Activated CD8-positive, alpha-beta T cell treated with anti-CD3 and anti-CD28 coated beads for 36 hours (primary cell): ENCODE measurements at regions not wholly inside any gene's neighbourhood (a gene's known extent, or its start where the extent isn't known, plus 50 kb on each side); places are given as distances from the start of the nearest gene placed in this dataset.
A peak's percentile ranks its signal among the peaks of the same experiment; 100 is the strongest.
"Not testable (repeated sequence)": the region's sequence is repeated elsewhere in the genome, so short reads cannot be mapped to it uniquely, and the experiment has no call there.

Source experiments
- ATAC-seq: fragments of 200-7000 bp; cut with Tn5 transposase; one replicate; pipeline ENCODE4 v1.10.0; 2021; ENCODE audit warnings: mild to moderate bottlenecking, moderate library complexity
- CTCF ChIA-PET: fragments of 350-600 bp; sonication (Branson Sonifier 250); formaldehyde crosslinking; loops from one replicate; lab custom pipeline; 2021; ENCODE audit warnings: antibody characterized with exemption; lab: Charles Lee
- POLR2A ChIA-PET: fragments of 350-600 bp; sonication (Branson Sonifier 250); formaldehyde crosslinking; loops from one replicate; lab custom pipeline; 2021; ENCODE audit warnings: antibody characterized with exemption; lab: Charles Lee
- DNase-seq: peaks from one replicate; pipeline ENCODE4 v3.0.0-alpha.2; 2020
- H3K27ac Mint-ChIP-seq: one replicate; pipeline ENCODE4 v1.8.0; 2021; ENCODE audit warnings: mild to moderate bottlenecking, mixed read lengths
- H3K27me3 Mint-ChIP-seq: one replicate; pipeline ENCODE4 v1.8.0; 2021; ENCODE audit warnings: mixed read lengths
- H3K36me3 Mint-ChIP-seq: one replicate; pipeline ENCODE4 v1.8.0; 2021; ENCODE audit warnings: low read depth, mixed read lengths
- H3K4me1 Mint-ChIP-seq: one replicate; pipeline ENCODE4 v1.8.0; 2021; ENCODE audit warnings: low read depth, mixed read lengths
- H3K4me3 Mint-ChIP-seq: one replicate; pipeline ENCODE4 v1.8.0; 2021; ENCODE audit warnings: mild to moderate bottlenecking, moderate library complexity, mixed read lengths
- H3K9me3 Mint-ChIP-seq: one replicate; pipeline ENCODE4 v1.8.0; 2021; ENCODE audit warnings: mixed read lengths
- intact Hi-C: fragments of 100-400 bp; cut with micrococcal nuclease; formaldehyde crosslinking; loops from one replicate; pipeline ENCODE4 v1.10.0; 2022
- TF ChIP-seq, protein P1 (sequence below): fragments of 200-600 bp; IDR thresholded peaks from one replicate; pipeline ENCODE4 v1.8.0; 2022; ENCODE audit warnings: antibody characterized with exemption, mild to moderate bottlenecking

DNA sequence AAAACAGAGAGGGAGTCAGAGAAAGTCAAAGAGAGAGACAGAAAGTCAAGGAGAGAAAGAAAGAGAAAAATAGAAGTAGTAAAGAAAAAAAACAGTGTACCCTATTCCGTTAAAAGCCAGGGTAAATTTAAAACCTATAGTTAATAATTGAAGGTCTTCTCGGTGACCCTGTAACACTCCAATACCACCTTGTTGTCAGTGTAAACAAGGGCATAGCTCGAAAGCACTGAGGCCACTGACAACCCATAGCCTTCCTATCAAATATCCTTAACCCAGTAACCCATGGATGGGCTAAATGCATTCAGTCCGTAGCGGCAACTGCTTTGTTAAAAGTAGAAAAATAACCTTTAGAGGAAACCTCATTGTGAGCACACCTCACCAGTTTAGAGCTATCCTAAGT is 100.4 kb downstream of the ZNF467 start:
- Mint-ChIP-seq H3K9me3 (no peaks in the 10 kb centered on the region), H3K4me1 (no peaks in the 10 kb centered on the region), H3K4me3 (no peak overlapping the region), H3K27ac (no peak overlapping the region), H3K27me3 (peaks cover 26% of the 10 kb centered on the region), H3K36me3 (no peaks in the 10 kb centered on the region)
- TF ChIP-seq, protein P1, sequence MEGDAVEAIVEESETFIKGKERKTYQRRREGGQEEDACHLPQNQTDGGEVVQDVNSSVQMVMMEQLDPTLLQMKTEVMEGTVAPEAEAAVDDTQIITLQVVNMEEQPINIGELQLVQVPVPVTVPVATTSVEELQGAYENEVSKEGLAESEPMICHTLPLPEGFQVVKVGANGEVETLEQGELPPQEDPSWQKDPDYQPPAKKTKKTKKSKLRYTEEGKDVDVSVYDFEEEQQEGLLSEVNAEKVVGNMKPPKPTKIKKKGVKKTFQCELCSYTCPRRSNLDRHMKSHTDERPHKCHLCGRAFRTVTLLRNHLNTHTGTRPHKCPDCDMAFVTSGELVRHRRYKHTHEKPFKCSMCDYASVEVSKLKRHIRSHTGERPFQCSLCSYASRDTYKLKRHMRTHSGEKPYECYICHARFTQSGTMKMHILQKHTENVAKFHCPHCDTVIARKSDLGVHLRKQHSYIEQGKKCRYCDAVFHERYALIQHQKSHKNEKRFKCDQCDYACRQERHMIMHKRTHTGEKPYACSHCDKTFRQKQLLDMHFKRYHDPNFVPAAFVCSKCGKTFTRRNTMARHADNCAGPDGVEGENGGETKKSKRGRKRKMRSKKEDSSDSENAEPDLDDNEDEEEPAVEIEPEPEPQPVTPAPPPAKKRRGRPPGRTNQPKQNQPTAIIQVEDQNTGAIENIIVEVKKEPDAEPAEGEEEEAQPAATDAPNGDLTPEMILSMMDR, result no peak
- DNase-seq (no peak), ATAC-seq (no peak)
- ChIA-PET POLR2A (no interaction called here), CTCF (interaction anchor here (0.6 to 1.3 kb wide), 2 partner anchors 11 to 71 kb away, joined by 3 read pairs; no protein-coding TSS in a partner anchor)
- intact Hi-C loops, result no loop called here

GRCh38 chr7:149670288-149670687 is 103.1 kb downstream of the ZNF467 start:
- Mint-ChIP-seq H3K4me1 (no peaks in the 10 kb centered on the region), H3K9me3 (no peaks in the 10 kb centered on the region), H3K27ac (no peak overlapping the region), H3K27me3 (peaks cover 37% of the 10 kb centered on the region), H3K4me3 (no peak overlapping the region), H3K36me3 (no peaks in the 10 kb centered on the region)
- ChIA-PET CTCF (interaction anchor here (0.8 to 2.2 kb wide), 9 partner anchors 8 to 130 kb away, joined by 3 to 19 read pairs (median 4); no protein-coding TSS in a partner anchor), POLR2A (no interaction called here)
- DNase-seq (no peak), ATAC-seq (no peak)
- intact Hi-C loops, result no loop called here
- TF ChIP-seq, protein P1, result no peak

DNA sequence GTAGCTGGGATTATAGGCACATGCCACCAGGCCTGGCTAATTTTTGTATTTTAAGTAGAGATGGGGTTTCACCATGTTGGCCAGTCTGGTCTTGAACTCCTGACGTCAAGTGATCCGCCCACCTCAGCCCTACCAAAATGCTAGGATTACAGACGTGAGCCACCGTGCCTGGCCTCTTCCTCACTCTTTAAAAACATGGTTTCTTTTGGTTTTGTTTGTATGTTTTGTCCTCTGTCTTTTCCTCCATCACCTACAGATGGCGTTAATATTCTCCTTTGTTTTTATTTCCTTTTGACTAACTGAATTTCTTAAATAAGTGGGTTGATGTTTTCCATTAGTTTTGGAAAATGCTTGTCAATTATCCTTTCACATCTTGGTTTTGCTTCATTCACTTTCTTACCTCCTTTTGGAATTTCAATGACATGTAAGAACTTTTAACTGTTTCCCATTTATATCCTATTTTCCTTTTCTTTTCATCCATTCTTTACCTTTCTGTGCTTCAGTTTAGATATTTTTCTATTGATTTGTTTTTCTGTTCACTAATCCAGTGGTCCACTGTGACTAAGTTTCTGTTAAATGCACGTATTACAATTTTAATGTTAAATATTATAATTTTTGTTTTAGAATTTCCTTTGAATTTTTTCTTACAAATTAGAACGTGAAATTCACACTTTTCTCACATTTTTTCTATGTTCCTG is 104.1 kb downstream of the ZNF467 start:
- Mint-ChIP-seq H3K4me1 (no peaks in the 10 kb centered on the region), H3K36me3 (no peaks in the 10 kb centered on the region), H3K4me3 (no peak overlapping the region), H3K9me3 (no peaks in the 10 kb centered on the region), H3K27ac (no peak overlapping the region), H3K27me3 (peaks cover 37% of the 10 kb centered on the region)
- intact Hi-C loops, result no loop called here
- CTCF ChIA-PET, result interaction anchor here (1.3 to 1.9 kb wide), 2 partner anchors 14 to 73 kb away, joined by 4 to 12 read pairs; no protein-coding TSS in a partner anchor
- TF ChIP-seq, protein P1, result peak; percentile 37
- POLR2A ChIA-PET, result no interaction called here
- DNase-seq (peak; percentile 58), ATAC-seq (peak; percentile 74)

DNA sequence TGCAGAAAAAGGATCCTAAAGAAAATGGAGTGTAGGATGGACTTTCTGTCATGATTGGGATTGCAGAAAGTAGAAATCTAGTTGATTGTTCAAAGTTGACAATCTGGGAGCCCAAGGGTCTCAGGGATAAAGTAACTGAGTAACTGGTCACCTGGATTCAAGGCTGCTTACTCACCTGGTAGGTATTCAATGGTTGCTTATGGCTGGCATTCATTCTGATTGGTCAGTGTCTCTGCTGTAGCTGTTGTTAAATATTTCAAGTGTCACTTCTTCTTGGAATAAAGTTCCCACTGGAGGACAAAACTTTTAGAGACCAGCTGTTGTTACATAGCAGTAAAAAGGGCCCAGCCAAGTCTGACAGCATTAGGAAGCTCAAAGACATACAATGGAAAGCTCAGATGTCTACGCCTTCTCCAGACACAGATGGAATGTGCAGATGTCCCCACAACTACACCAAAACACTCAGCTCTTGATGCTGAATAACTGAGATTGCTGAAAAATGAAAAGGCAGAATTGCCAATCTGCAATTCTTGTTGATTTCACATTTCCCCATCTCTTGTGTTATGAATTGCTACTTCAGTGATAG is 106.9 kb downstream of the ZNF467 start:
- TF ChIP-seq, protein P1, result no peak
- Mint-ChIP-seq H3K36me3 (no peaks in the 10 kb centered on the region), H3K27me3 (peaks cover 40% of the 10 kb centered on the region), H3K27ac (no peak overlapping the region), H3K4me3 (no peak overlapping the region), H3K4me1 (no peaks in the 10 kb centered on the region), H3K9me3 (no peaks in the 10 kb centered on the region)
- DNase-seq (no peak), ATAC-seq (no peak)
- intact Hi-C loops, result no loop called here
- ChIA-PET POLR2A (interaction anchor here (0.5 kb wide), 1 partner anchor 13 kb away, joined by 4 read pairs; no protein-coding TSS in a partner anchor), CTCF (interaction anchor here (1.2 kb wide), 1 partner anchor 76 kb away, joined by 9 read pairs; no protein-coding TSS in a partner anchor)

DNA sequence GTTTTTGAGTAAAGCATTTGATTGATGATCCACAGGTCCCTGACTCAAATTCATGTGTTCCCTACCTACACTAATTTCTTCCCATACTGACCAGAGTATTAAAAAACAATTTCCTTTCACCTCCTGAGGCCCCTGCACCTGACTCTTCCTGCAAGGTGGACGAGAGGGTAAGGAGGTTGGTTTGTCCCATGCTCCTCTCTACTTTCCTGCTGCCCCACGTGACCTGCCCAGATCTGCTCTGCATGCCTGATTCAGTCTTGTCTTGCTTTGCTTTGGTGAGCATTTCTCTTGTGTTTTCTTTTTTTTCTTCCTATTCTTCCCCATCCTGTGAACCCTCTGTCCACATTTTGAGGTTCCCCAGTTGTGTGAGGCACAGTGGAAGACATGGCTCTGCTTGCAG is 107.8 kb downstream of the ZNF467 start:
- intact Hi-C loops, DNase-seq, POLR2A ChIA-PET, H3K27ac Mint-ChIP-seq, H3K9me3 Mint-ChIP-seq, H3K4me3 Mint-ChIP-seq, H3K36me3 Mint-ChIP-seq, H3K4me1 Mint-ChIP-seq, ATAC-seq: not testable (repeated sequence)
- H3K27me3 Mint-ChIP-seq, result peaks cover 42% of the 10 kb centered on the region
- CTCF ChIA-PET, result interaction anchor here (4.1 kb wide), 1 partner anchor 76 kb away, joined by 74 read pairs; no protein-coding TSS in a partner anchor
